SK-N-MC (cell line): ENCODE measurements at regions not wholly inside any gene's neighbourhood (a gene's known extent, or its start where the extent isn't known, plus 50 kb on each side); places are given as distances from the start of the nearest gene placed in this dataset.
"Not testable (repeated sequence)": the region's sequence is repeated elsewhere in the genome, so short reads cannot be mapped to it uniquely, and the experiment has no call there.

Experiments
- DNase-seq: peaks from one replicate; pipeline ENCODE4 v3.0.0-alpha.2; 2011; ENCODE audit warnings: low read depth, low spot score
- H3K27ac ChIP-seq: fragments of 200-600 bp; sonication (generic); 2 replicates; pipeline ENCODE4 v1.5.1; 2016; ENCODE audit warnings: mixed run types
- H3K36me3 ChIP-seq: fragments of 200-600 bp; sonication (generic); 2 replicates; pipeline ENCODE4 v1.6.1; 2017; ENCODE audit warnings: antibody characterized with exemption, low read length, mixed read lengths; ENCODE audit not compliant: insufficient read depth
- H3K4me3 ChIP-seq: fragments of 200-600 bp; sonication (generic); 2 replicates; pipeline ENCODE4 v1.5.1; 2016
- H3K9ac ChIP-seq: fragments of 200-600 bp; sonication (generic); 2 replicates; pipeline ENCODE4 v1.8.0; 2017; ENCODE audit warnings: mixed run types, mixed read lengths; ENCODE audit not compliant: insufficient read length
- H3K9me3 ChIP-seq: fragments of 200-600 bp; sonication (generic); 2 replicates; pipeline ENCODE4 v1.6.1; 2017; ENCODE audit warnings: low read depth, mild to moderate bottlenecking, antibody characterized with exemption, low read length, moderate library complexity, mixed read lengths
- EZH2 ChIP-seq: fragments of 200-600 bp; sonication (generic); IDR thresholded peaks from one replicate; pipeline ENCODE4 v1.6.1; 2017; ENCODE audit warnings: antibody characterized with exemption
- FOXP2 ChIP-seq: optimal IDR thresholded peaks from 2 replicates; pipeline ENCODE3; 2011; ENCODE audit warnings: mild to moderate bottlenecking, moderate library complexity; ENCODE audit not compliant: insufficient read depth; ENCODE audit errors: extremely low read length, control extremely low read depth
- POLR2AphosphoS5 ChIP-seq: IDR thresholded peaks from 2 replicates; pipeline ENCODE4 v1.6.1; 2012; ENCODE audit warnings: mild to moderate bottlenecking, low read depth, low read length, borderline replicate concordance

- Histone ChIP-seq H3K9ac (no peak overlapping the region), H3K36me3 (no peaks in the 10 kb centered on the region), H3K4me3 (no peak overlapping the region), H3K27ac (no peak overlapping the region), H3K9me3 (no peaks in the 10 kb centered on the region)
- TF ChIP-seq FOXP2, result no peak
- TF ChIP-seq POLR2AphosphoS5, result no peak
- TF ChIP-seq EZH2, result no peak
- DNase-seq, result no peak
Observed at GRCh38 chr3:193157051-193157450, 84.0 kb upstream of the PLAAT1 start.

GRCh38 chr3:193165431-193166120 is 75.4 kb upstream of the PLAAT1 start:
- H3K27ac ChIP-seq, result no peak overlapping the region
- DNase-seq, result no peak
- H3K36me3 ChIP-seq, result no peaks in the 10 kb centered on the region
- H3K9me3 ChIP-seq, result no peaks in the 10 kb centered on the region
- no peak overlapping the region for H3K4me3 ChIP-seq
- no peak overlapping the region for H3K9ac ChIP-seq
- TF ChIP-seq EZH2, result no peak
- TF ChIP-seq FOXP2, result no peak
- no peak for TF ChIP-seq POLR2AphosphoS5

- DNase-seq, result no peak
- no peaks in the 10 kb centered on the region for H3K36me3 ChIP-seq
- TF ChIP-seq FOXP2 (no peak), POLR2AphosphoS5 (no peak), EZH2 (no peak)
- H3K9ac ChIP-seq, result no peak overlapping the region
- no peaks in the 10 kb centered on the region for H3K9me3 ChIP-seq
- H3K4me3 ChIP-seq, result no peak overlapping the region
- H3K27ac ChIP-seq, result no peak overlapping the region
Observed at GRCh38 chr3:193168931-193169330, 72.1 kb upstream of the PLAAT1 start.

GRCh38 chr3:193174140-193174539 is 66.9 kb upstream of the PLAAT1 start:
- TF ChIP-seq POLR2AphosphoS5 (no peak), FOXP2 (no peak), EZH2 (no peak)
- H3K4me3 ChIP-seq, result no peak overlapping the region
- DNase-seq, result no peak

GRCh38 chr3:193179332-193180012 is 61.5 kb upstream of the PLAAT1 start:
- H3K9me3 ChIP-seq, H3K9ac ChIP-seq, H3K27ac ChIP-seq, H3K4me3 ChIP-seq, H3K36me3 ChIP-seq, DNase-seq: not testable (repeated sequence)

More at GRCh38 chr3:193174140-193174539, 66.9 kb upstream of the PLAAT1 start:
- no peak overlapping the region for H3K9ac ChIP-seq
- no peaks in the 10 kb centered on the region for H3K36me3 ChIP-seq
- no peak overlapping the region for H3K27ac ChIP-seq
- no peaks in the 10 kb centered on the region for H3K9me3 ChIP-seq

- Histone ChIP-seq H3K36me3 (no peaks in the 10 kb centered on the region), H3K27ac (no peak overlapping the region), H3K4me3 (no peak overlapping the region), H3K9me3 (no peaks in the 10 kb centered on the region), H3K9ac (no peak overlapping the region)
- no peak for DNase-seq
- TF ChIP-seq EZH2 (no peak), FOXP2 (no peak), POLR2AphosphoS5 (no peak)
Observed at GRCh38 chr3:193187070-193187722, 53.8 kb upstream of the PLAAT1 start.

GRCh38 chr3:193190146-193190786 is 50.8 kb upstream of the PLAAT1 start:
- Histone ChIP-seq H3K36me3 (no peaks in the 10 kb centered on the region), H3K9me3 (no peaks in the 10 kb centered on the region), H3K27ac (no peak overlapping the region), H3K9ac (no peak overlapping the region), H3K4me3 (no peak overlapping the region)
- DNase-seq, result peak; percentile 34
- no peak for TF ChIP-seq POLR2AphosphoS5
- no peak for TF ChIP-seq FOXP2
- TF ChIP-seq EZH2, result no peak
